ENCODE measurements at regions not wholly inside any gene's neighbourhood (a gene's known extent, or its start where the extent isn't known, plus 50 kb on each side); places are given as distances from the start of the nearest gene placed in this dataset.
A peak's percentile ranks its signal among the peaks of the same experiment; 100 is the strongest.
"Not testable (repeated sequence)": the region's sequence is repeated elsewhere in the genome, so short reads cannot be mapped to it uniquely, and the experiment has no call there.

- no peak for DNase-seq (ENCODE audit: low spot score)
Measured at GRCh38 chr6:90463359-90463758, 123.5 kb downstream of the MAP3K7 start.

DNA sequence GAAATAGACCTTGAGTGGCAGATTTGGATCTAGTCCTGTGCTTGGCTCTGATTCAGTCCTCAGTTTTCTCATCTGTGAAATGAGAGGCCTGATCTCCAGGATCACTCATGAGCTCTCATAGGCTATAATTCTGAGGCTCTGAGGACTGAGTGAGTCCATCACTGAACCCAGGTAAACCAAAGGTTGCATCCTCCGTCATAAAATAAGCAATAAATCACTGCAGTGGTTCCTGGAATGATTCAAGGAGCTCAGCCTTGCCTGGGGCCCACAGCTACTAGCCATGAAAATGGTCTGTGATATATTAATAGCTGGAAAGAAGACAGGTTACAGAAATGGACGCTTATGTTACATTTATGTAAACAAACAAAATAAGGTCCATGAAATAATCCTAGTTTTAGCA lies 124.8 kb downstream of the MAP3K7 start:
- no peak for DNase-seq (ENCODE audit: low spot score)

DNA sequence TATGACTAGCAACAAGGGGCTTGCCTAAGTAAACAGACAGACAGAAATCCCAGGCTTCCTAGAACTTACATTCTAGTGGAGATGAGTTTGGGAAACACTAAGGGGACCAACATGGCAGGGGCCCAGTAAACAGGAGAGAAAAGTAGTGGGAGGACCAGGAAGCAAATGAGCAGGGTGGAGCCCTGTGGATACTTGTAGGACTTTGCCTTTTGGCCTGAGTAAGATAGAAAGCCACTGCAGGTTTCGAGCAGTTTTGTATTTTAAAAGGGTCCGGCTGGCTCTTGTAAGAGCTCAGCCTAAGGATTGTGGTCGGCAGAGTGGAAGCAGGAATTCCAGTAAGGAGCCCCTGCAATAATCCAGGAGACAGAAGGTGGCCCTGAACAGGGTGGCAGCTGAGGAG lies 125.5 kb downstream of the MAP3K7 start:
- DNase-seq (ENCODE audit: low spot score): no peak

DNA sequence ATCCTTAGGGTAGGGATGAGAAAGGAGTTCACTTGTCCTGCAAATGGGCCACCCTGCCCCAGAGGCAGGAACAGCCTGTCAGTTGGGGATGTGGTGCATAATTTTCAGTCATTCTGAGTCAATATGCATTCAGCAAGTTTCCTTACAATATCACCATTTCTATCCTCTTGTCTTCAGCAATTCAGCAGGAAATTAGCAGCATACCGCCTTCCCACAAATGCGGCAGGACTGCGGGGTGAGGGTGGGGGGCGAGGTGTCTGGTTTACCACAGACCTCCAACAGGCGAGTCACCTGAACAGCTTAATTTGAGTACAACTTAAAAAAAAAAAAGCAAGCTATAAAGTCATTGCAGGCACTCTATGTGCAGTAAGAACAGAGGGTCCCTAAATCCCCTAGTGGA lies 126.8 kb downstream of the MAP3K7 start:
- DNase-seq (ENCODE audit: low spot score): no peak

- peak; percentile 36 for DNase-seq (ENCODE audit: low spot score)
Measured at GRCh38 chr6:90459225-90459758, 127.6 kb downstream of the MAP3K7 start.

GRCh38 chr6:90458353-90459224 lies 128.3 kb downstream of the MAP3K7 start:
- no peak for DNase-seq (ENCODE audit: low spot score)

- no peak for DNase-seq (ENCODE audit: low spot score)
Measured at GRCh38 chr6:90457867-90458259, 129.0 kb downstream of the MAP3K7 start.

- DNase-seq (ENCODE audit: low spot score): not testable (repeated sequence)
Measured at GRCh38 chr6:90456997-90457866, 129.6 kb downstream of the MAP3K7 start.

- no peak for DNase-seq (ENCODE audit: low spot score)
Measured at GRCh38 chr6:90456001-90456400, 130.9 kb downstream of the MAP3K7 start.

- no peak for DNase-seq (ENCODE audit: low spot score)
Measured at GRCh38 chr6:90454836-90455427, 131.9 kb downstream of the MAP3K7 start.

DNA sequence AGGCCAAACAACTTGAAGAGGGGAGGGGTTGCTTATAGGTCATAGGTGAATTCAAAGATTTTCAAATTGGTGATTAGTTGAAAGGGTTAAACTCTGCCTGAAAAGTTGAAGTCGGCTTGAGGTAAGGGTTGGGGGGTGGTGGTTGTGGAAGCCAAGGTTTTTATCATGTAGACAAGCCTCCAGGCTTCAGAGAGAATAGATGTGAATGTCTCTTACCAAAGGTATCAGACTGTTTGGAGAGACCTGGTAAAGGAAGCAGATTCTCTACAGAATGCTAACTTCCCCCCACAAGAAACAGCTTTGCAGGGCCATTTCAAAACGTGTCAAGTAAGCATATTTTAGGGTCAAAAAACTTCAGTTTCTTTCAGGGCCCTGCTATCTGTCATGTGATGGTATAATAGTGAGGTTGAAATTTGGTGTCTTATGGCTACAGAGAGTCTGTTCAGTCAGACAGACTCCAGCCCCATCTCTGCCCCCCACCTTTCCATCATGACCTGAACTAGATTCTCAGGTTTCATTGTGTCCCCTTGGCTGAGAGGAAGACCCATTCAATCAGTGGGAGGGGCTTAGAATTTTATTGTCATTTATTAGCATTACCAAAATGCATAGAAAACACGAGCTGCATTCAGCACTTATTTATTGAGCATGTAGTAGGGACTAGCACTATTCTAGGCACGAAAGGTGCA lies 136.5 kb downstream of the MAP3K7 start:
- DNase-seq (ENCODE audit: low spot score): no peak

GRCh38 chr6:90449311-90449710 lies 137.6 kb downstream of the MAP3K7 start:
- no peak for DNase-seq (ENCODE audit: low spot score)

GRCh38 chr6:90448836-90449235 lies 138.0 kb downstream of the MAP3K7 start:
- DNase-seq (ENCODE audit: low spot score): no peak

- DNase-seq (ENCODE audit: low spot score): no peak
Measured at GRCh38 chr6:90446164-90446563, 140.7 kb downstream of the MAP3K7 start.

GRCh38 chr6:90445533-90446108 lies 141.3 kb downstream of the MAP3K7 start:
- DNase-seq (ENCODE audit: low spot score): no peak

- DNase-seq (ENCODE audit: low spot score): no peak
Measured at GRCh38 chr6:90444160-90444714, 142.6 kb downstream of the MAP3K7 start.

- no peak for DNase-seq (ENCODE audit: low spot score)
Measured at GRCh38 chr6:90442366-90442765, 144.5 kb downstream of the MAP3K7 start.

DNA sequence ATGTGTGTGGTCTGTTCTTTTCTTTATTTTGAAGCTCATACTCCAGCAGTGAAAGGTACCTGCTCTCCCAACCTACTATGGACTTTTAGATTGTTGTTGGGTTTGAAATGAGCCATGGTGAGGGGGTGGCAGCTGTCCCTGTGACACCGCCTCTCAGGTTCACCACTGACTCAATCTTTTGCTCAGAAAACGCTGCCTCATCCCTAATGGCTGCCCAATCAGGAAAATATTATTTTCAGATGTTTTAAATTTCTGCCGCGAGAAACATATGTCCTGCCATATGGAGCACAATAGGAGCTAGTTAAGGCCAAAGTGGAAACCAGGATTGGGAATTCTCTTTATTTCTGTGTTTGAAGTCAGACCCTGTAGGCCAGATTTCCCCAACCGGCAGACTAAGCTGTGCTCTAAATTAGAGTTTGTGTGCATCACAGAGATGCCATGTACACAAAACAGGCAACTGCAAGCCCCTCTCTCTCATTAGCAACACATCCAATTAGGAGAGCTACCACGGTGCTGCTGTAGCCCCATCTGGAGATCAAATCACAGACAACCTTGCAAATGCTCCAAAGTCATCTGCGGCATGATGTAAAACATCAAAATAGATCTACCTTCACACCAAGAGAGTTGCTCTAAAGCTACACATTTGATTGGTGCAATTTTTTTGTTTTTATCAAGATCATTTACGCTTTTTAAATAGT lies 144.1 kb upstream of the BACH2 start:
- DNase-seq (ENCODE audit: low spot score): no peak

- no peak for DNase-seq (ENCODE audit: low spot score)
Measured at GRCh38 chr6:90439586-90439985, 142.9 kb upstream of the BACH2 start.

DNA sequence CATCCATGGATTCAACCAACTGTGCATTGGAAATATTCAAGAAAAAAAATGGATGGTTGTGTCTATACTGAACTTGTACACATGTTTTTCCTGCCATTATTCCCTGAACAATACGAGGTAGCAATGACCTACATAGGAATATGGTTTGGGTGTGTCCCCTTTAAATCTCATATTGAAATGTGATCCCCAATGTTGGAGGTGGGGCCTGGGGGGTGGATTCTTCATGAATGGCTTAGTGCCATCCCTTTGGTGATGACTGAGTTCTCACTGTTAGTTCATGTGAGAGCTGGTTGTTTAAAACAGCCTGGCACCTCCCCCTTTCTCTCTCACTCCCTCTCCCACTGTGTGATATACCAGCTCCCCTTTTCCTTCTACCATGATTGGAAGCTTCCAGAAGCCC lies 139.8 kb upstream of the BACH2 start:
- no peak for DNase-seq (ENCODE audit: low spot score)

All from COLO829 (cell line).